ENCODE measurements at regions not wholly inside any gene's neighbourhood (a gene's known extent, or its start where the extent isn't known, plus 50 kb on each side); places are given as distances from the start of the nearest gene placed in this dataset.

DNA sequence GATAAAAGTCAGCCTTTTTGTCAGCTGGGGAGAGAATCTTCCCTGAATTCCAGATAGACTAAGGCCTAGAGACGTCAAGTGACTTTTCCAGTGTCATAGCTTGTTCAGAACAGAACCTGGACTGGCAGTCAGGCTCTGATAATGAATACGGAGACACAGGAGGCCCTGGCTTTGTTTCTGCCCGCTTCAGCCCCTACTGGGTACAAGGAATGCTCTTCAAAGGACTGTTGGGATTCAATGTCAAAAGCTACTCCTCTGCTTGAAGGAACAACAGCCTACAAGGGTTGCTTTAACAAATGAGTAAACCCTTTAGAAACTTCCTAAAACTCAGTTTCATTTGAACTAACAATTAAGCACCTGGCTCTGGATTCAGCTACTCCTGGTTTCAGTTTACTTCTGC is 412.3 kb downstream of the OXSM start:
- TF ChIP-seq, protein P1, sequence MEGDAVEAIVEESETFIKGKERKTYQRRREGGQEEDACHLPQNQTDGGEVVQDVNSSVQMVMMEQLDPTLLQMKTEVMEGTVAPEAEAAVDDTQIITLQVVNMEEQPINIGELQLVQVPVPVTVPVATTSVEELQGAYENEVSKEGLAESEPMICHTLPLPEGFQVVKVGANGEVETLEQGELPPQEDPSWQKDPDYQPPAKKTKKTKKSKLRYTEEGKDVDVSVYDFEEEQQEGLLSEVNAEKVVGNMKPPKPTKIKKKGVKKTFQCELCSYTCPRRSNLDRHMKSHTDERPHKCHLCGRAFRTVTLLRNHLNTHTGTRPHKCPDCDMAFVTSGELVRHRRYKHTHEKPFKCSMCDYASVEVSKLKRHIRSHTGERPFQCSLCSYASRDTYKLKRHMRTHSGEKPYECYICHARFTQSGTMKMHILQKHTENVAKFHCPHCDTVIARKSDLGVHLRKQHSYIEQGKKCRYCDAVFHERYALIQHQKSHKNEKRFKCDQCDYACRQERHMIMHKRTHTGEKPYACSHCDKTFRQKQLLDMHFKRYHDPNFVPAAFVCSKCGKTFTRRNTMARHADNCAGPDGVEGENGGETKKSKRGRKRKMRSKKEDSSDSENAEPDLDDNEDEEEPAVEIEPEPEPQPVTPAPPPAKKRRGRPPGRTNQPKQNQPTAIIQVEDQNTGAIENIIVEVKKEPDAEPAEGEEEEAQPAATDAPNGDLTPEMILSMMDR (IDR thresholded peaks at IDR 0.05; ENCODE audit: low read depth, low read length, missing input control): no peak
- TF ChIP-seq, protein P2, sequence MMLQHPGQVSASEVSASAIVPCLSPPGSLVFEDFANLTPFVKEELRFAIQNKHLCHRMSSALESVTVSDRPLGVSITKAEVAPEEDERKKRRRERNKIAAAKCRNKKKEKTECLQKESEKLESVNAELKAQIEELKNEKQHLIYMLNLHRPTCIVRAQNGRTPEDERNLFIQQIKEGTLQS (IDR thresholded peaks at IDR 0.05): no peak
- TF ChIP-seq RXRA (IDR thresholded peaks at IDR 0.05) (no peak), JUND (IDR thresholded peaks at IDR 0.05) (no peak), GABPA (IDR thresholded peaks at IDR 0.05 in 1 of 2, conservative IDR thresholded peaks at IDR 0.05 in 1 of 2) (no peak), SP1 (IDR thresholded peaks at IDR 0.05) (no peak), RAD21 (IDR thresholded peaks at IDR 0.05) (no peak)
- TF ChIP-seq, protein P3, sequence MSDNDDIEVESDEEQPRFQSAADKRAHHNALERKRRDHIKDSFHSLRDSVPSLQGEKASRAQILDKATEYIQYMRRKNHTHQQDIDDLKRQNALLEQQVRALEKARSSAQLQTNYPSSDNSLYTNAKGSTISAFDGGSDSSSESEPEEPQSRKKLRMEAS (IDR thresholded peaks at IDR 0.05): no peak
- TF ChIP-seq, protein P4, sequence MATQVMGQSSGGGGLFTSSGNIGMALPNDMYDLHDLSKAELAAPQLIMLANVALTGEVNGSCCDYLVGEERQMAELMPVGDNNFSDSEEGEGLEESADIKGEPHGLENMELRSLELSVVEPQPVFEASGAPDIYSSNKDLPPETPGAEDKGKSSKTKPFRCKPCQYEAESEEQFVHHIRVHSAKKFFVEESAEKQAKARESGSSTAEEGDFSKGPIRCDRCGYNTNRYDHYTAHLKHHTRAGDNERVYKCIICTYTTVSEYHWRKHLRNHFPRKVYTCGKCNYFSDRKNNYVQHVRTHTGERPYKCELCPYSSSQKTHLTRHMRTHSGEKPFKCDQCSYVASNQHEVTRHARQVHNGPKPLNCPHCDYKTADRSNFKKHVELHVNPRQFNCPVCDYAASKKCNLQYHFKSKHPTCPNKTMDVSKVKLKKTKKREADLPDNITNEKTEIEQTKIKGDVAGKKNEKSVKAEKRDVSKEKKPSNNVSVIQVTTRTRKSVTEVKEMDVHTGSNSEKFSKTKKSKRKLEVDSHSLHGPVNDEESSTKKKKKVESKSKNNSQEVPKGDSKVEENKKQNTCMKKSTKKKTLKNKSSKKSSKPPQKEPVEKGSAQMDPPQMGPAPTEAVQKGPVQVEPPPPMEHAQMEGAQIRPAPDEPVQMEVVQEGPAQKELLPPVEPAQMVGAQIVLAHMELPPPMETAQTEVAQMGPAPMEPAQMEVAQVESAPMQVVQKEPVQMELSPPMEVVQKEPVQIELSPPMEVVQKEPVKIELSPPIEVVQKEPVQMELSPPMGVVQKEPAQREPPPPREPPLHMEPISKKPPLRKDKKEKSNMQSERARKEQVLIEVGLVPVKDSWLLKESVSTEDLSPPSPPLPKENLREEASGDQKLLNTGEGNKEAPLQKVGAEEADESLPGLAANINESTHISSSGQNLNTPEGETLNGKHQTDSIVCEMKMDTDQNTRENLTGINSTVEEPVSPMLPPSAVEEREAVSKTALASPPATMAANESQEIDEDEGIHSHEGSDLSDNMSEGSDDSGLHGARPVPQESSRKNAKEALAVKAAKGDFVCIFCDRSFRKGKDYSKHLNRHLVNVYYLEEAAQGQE (IDR thresholded peaks at IDR 0.05): no peak

Measured in liver (tissue), 3 donors.